HCT116 (cell line): ENCODE measurements at regions not wholly inside any gene's neighbourhood (a gene's known extent, or its start where the extent isn't known, plus 50 kb on each side); places are given as distances from the start of the nearest gene placed in this dataset.

ENCODE experiments used
- ATAC-seq: fragments of 200-7000 bp; cut with Tn5 transposase; 2 replicates; pipeline ENCODE4 v1.9.1; 2020; ENCODE audit warnings: mild to moderate bottlenecking, moderate library complexity
- BruUV-seq: library from RNA; stranded (reverse); fragments of 400-500 nt; replicated peaks from 2 replicates; lab custom pipeline; 2021; lab: Mats Ljungman, UMichigan
- CTCF ChIA-PET: fragments of 300-600 bp; sonication (Branson Sonifier 250); formaldehyde crosslinking; loops from one replicate; lab custom pipeline; 2021; ENCODE audit warnings: antibody characterized with exemption; lab: Charles Lee
- POLR2A ChIA-PET: fragments of 300-600, 350-600 bp; sonication (Branson Sonifier 250); formaldehyde crosslinking; loops from one replicate; lab custom pipeline; 2021; ENCODE audit warnings: antibody characterized with exemption; lab: Charles Lee
- RAD21 ChIA-PET, 2 experiments: fragments of 300-600 bp; sonication (Branson Sonifier 250); formaldehyde crosslinking; loops; one replicate each; lab custom pipeline; 2023; ENCODE audit warnings: low total read pairs in 2 of 2; ENCODE audit not compliant: uncharacterized antibody in 2 of 2, unreplicated experiment in 2 of 2, low non-redundant PET in 1 of 2; lab: Charles Lee
- DNase-seq: peaks from one replicate; pipeline ENCODE4 v3.0.0-alpha.2; 2010; ENCODE audit warnings: low read depth, low spot score
- H2AFZ ChIP-seq: fragments of 200-600 bp; shearing (Covaris generic), sonication (generic); 2 replicates; pipeline ENCODE4 v1.6.1; 2017; ENCODE audit warnings: low read depth, mixed run types, mixed read lengths, antibody characterized with exemption, low read length; ENCODE audit not compliant: poor library complexity, severe bottlenecking
- H3K27ac ChIP-seq: 2 replicates; pipeline ENCODE4 v1.5.1; 2012; ENCODE audit warnings: low read depth, low read length
- H3K27me3 ChIP-seq: fragments of 200-600 bp; sonication (generic); 2 replicates; pipeline ENCODE4 v1.6.1; 2016; ENCODE audit warnings: mixed run types, low read length, mixed read lengths; ENCODE audit not compliant: insufficient read depth
- H3K36me3 ChIP-seq, 2 experiments: fragments of 200-500 bp in 1 of 2; fragments of 200-600 bp in 1 of 2; sonication (Bioruptor generic) in 1 of 2; sonication (generic) in 1 of 2; 2 replicates each; pipeline versions ENCODE4 v1.5.1 to v1.6.1; 2014 to 2016; ENCODE audit warnings: low read length in 2 of 2, inconsistent platforms in 1 of 2, mixed read lengths in 1 of 2, mixed run types in 1 of 2; ENCODE audit not compliant: insufficient read depth in 2 of 2, control insufficient read depth in 1 of 2
- H3K4me1 ChIP-seq, 2 experiments: fragments of 200-600 bp in 1 of 2; sonication (generic) in 1 of 2; 2 replicates each; pipeline versions ENCODE4 v1.5.1 to v1.6.1; 2012 to 2017; ENCODE audit warnings: low read length in 2 of 2, inconsistent platforms in 1 of 2, mild to moderate bottlenecking in 1 of 2, mixed read lengths in 1 of 2, mixed run types in 1 of 2, moderate library complexity in 1 of 2; ENCODE audit not compliant: insufficient read depth in 2 of 2, control insufficient read depth in 1 of 2
- H3K4me2 ChIP-seq: fragments of 200-600 bp; sonication (generic); 2 replicates; pipeline ENCODE4 v1.6.1; 2017; ENCODE audit warnings: mixed run types, low read length, mixed read lengths
- H3K4me3 ChIP-seq, 2 experiments: fragments of 200-600 bp in 1 of 2; sonication (generic) in 1 of 2; replicated peaks in 1 of 2; 2 replicates each; pipeline ENCODE4 v1.5.1; 2011 to 2016; ENCODE audit warnings: low read length in 2 of 2, control low read depth in 1 of 2, low read depth in 1 of 2, mild to moderate bottlenecking in 1 of 2, mixed read lengths in 1 of 2, mixed run types in 1 of 2
- H3K79me2 ChIP-seq: fragments of 200-600 bp; sonication (generic); 2 replicates; pipeline ENCODE4 v1.6.1; 2017; ENCODE audit warnings: mild to moderate bottlenecking, mixed run types, low read length, moderate library complexity, mixed read lengths; ENCODE audit not compliant: insufficient read depth
- H3K9ac ChIP-seq: fragments of 200-600 bp; sonication (generic); 2 replicates; pipeline ENCODE4 v1.6.1; 2016; ENCODE audit warnings: low read length, mixed read lengths
- H3K9me2 ChIP-seq: fragments of 200-600 bp; sonication (generic), shearing (Covaris generic); 2 replicates; pipeline ENCODE4 v1.6.1; 2017; ENCODE audit warnings: mixed run types, mild to moderate bottlenecking, moderate library complexity; ENCODE audit not compliant: insufficient read depth
- H3K9me3 ChIP-seq, 2 experiments: fragments of 200-500 bp in 1 of 2; fragments of 200-600 bp in 1 of 2; sonication (Bioruptor generic) in 1 of 2; sonication (generic) in 1 of 2; 2 replicates each; pipeline ENCODE4 v1.6.1; 2014 to 2017; ENCODE audit warnings: low read length in 2 of 2, mixed read lengths in 2 of 2, inconsistent platforms in 1 of 2, low read depth in 1 of 2, mild to moderate bottlenecking in 1 of 2, mixed run types in 1 of 2, moderate library complexity in 1 of 2; ENCODE audit not compliant: control insufficient read depth in 1 of 2, insufficient read depth in 1 of 2
- H4K20me1 ChIP-seq: fragments of 200-600 bp; sonication (generic), shearing (Covaris generic); 2 replicates; pipeline ENCODE4 v1.6.1; 2017; ENCODE audit warnings: mixed run types, mild to moderate bottlenecking, moderate library complexity; ENCODE audit not compliant: insufficient read depth
- ATF3 ChIP-seq: IDR thresholded peaks from 2 replicates; pipeline ENCODE4 v1.6.1; 2012
- CBX3 ChIP-seq: IDR thresholded peaks from 2 replicates; pipeline ENCODE4 v1.6.1; 2012; ENCODE audit warnings: low read depth
- CTCF ChIP-seq, 3 experiments: fragments of 200-600 bp in 1 of 3; sonication (generic) in 1 of 3; IDR thresholded peaks in 2 of 3; conservative IDR thresholded peaks in 1 of 3; 2 replicates each; pipeline ENCODE4 v1.5.1; 2012 to 2017; ENCODE audit warnings: low read depth in 2 of 3, low read length in 2 of 3, antibody characterized with exemption in 1 of 3, borderline replicate concordance in 1 of 3, control low read depth in 1 of 3, mild to moderate bottlenecking in 1 of 3, mixed read lengths in 1 of 3, mixed run types in 1 of 3, moderate library complexity in 1 of 3; ENCODE audit not compliant: insufficient read depth in 1 of 3
- EGR1 ChIP-seq: IDR thresholded peaks from 2 replicates; pipeline ENCODE4 v1.6.1; 2012; ENCODE audit warnings: low read depth
- EZH2 ChIP-seq: fragments of 200-600 bp; sonication (generic); IDR thresholded peaks from 2 replicates; pipeline ENCODE4 v1.6.1; 2017; ENCODE audit warnings: antibody characterized with exemption, mixed run types
- EZH2phosphoT487 ChIP-seq: fragments of 200-600 bp; IDR thresholded peaks from 2 replicates; pipeline ENCODE4 v1.6.1; 2018; ENCODE audit warnings: antibody characterized with exemption, borderline replicate concordance
- FOSL1 ChIP-seq: IDR thresholded peaks from 2 replicates; pipeline ENCODE4 v1.6.1; 2012; ENCODE audit warnings: low read depth
- MAX ChIP-seq: IDR thresholded peaks from 2 replicates; pipeline ENCODE4 v1.6.1; 2012
- POLR2A ChIP-seq: IDR thresholded peaks from 2 replicates; pipeline ENCODE4 v1.7.0; 2011; ENCODE audit warnings: borderline replicate concordance; ENCODE audit not compliant: insufficient read depth, insufficient read length; ENCODE audit errors: extremely low read depth
- POLR2AphosphoS5 ChIP-seq: IDR thresholded peaks from 2 replicates; pipeline ENCODE4 v1.6.1; 2011; ENCODE audit warnings: mild to moderate bottlenecking, low read depth, low read length, moderate library complexity
- RAD21 ChIP-seq: IDR thresholded peaks from 2 replicates; pipeline ENCODE4 v1.6.1; 2012; ENCODE audit warnings: low read depth, mild to moderate bottlenecking
- REST ChIP-seq: IDR thresholded peaks from 2 replicates; pipeline ENCODE4 v1.6.1; 2012; ENCODE audit warnings: low read depth
- SIN3A ChIP-seq: IDR thresholded peaks from 2 replicates; pipeline ENCODE4 v1.6.1; 2012; ENCODE audit warnings: low read depth
- SRF ChIP-seq: IDR thresholded peaks from 2 replicates; pipeline ENCODE4 v1.6.1; 2012; ENCODE audit warnings: low read depth
- TCF7L2 ChIP-seq: IDR thresholded peaks from 2 replicates; pipeline ENCODE4 v1.7.0; 2011; ENCODE audit warnings: borderline replicate concordance, inconsistent platforms; ENCODE audit not compliant: insufficient read depth, insufficient read length; ENCODE audit errors: extremely low read depth
- YY1 ChIP-seq: IDR thresholded peaks from 2 replicates; pipeline ENCODE4 v1.6.1; 2011; ENCODE audit warnings: low read length, low read depth, moderate library complexity, mild to moderate bottlenecking; ENCODE audit not compliant: insufficient replicate concordance; ENCODE audit errors: extremely low read depth
- ZBTB33 ChIP-seq: IDR thresholded peaks from 2 replicates; pipeline ENCODE4 v1.6.1; 2011; ENCODE audit warnings: mild to moderate bottlenecking, low read length, moderate library complexity; ENCODE audit not compliant: insufficient replicate concordance; ENCODE audit errors: extremely low read depth
- ZFX ChIP-seq: fragments of 450-650 bp; IDR thresholded peaks from 2 replicates; pipeline ENCODE4 v1.6.1; 2017
- ZNF274 ChIP-seq: fragments of 200-500 bp; sonication (Bioruptor generic); IDR thresholded peaks from 2 replicates; pipeline ENCODE4 v1.6.1; 2014; ENCODE audit warnings: mild to moderate bottlenecking, low read depth, low read length, inconsistent platforms
- intact Hi-C: fragments of 100-400 bp; cut with micrococcal nuclease; formaldehyde crosslinking; loops from 2 replicates; pipeline ENCODE4 v1.10.0; 2022

- BruUV-seq = no TSS peak
- ATAC-seq (no peak), DNase-seq (no peak)
- ChIA-PET POLR2A (no interaction called here), CTCF (no interaction called here), RAD21 (no interaction called here)
- Histone ChIP-seq H2AFZ (no peak overlapping the region), H3K9me3 (no peaks in the 10 kb centered on the region), H4K20me1 (no peaks in the 10 kb centered on the region), H3K4me2 (no peak overlapping the region), H3K79me2 (no peaks in the 10 kb centered on the region), H3K36me3 (no peaks in the 10 kb centered on the region), H3K4me3 (no peak overlapping the region), H3K9me2 (no peaks in the 10 kb centered on the region), H3K27ac (no peak overlapping the region), H3K4me1 (no peaks in the 10 kb centered on the region), H3K9ac (no peak overlapping the region), H3K27me3 (no peaks in the 10 kb centered on the region)
- intact Hi-C loops = no loop called here
- TF ChIP-seq MAX (no peak), ATF3 (no peak), REST (no peak), TCF7L2 (no peak), EGR1 (no peak), ZBTB33 (no peak), SIN3A (no peak), POLR2A (no peak), RAD21 (no peak), POLR2AphosphoS5 (no peak), EZH2phosphoT487 (no peak), FOSL1 (no peak), ZFX (no peak), CBX3 (no peak), ZNF274 (no peak), CTCF (IDR thresholded peaks at IDR 0.05 in 2 of 3, conservative IDR thresholded peaks at IDR 0.05 in 1 of 3; ENCODE audit: borderline replicate concordance in 1 of 3, insufficient read depth in 1 of 3, low read depth in 2 of 3, low read length in 2 of 3) (no peak), SRF (no peak), YY1 (no peak), EZH2 (no peak)
These were observed 99.1 kb upstream of the CCL2 start for GRCh38 chr17:34155947-34156346.
